MCF 10A (cell line): ENCODE measurements at regions not wholly inside any gene's neighbourhood (a gene's known extent, or its start where the extent isn't known, plus 50 kb on each side); places are given as distances from the start of the nearest gene placed in this dataset.

Experiments
- BruUV-seq: library from RNA; stranded (reverse); fragments of 400-500 nt; replicated peaks from 2 replicates; lab custom pipeline; 2021; lab: Mats Ljungman, UMichigan
- CTCF ChIA-PET: fragments of 300-600 bp; sonication (Branson Sonifier 250); formaldehyde crosslinking; extraction: SDS; loops from one replicate; lab custom pipeline; 2021; ENCODE audit warnings: antibody characterized with exemption, inconsistent platforms; lab: Yijun Ruan, JAX
- POLR2A ChIA-PET: fragments of 300-600, 350-650 bp; sonication (Branson Sonifier 250); formaldehyde crosslinking; extraction: SDS; loops from one replicate; lab custom pipeline; 2020; ENCODE audit warnings: antibody characterized with exemption, inconsistent platforms; lab: Yijun Ruan, JAX
- DNase-seq: peaks from one replicate; pipeline ENCODE4 v3.0.0-alpha.2; 2018; ENCODE audit not compliant: unreplicated experiment
- H3K27ac Mint-ChIP-seq: one replicate; pipeline ENCODE4 v1.8.0; 2022; ENCODE audit warnings: mild to moderate bottlenecking, low read depth, mixed read lengths; ENCODE audit not compliant: unreplicated experiment
- H3K27me3 Mint-ChIP-seq: one replicate; pipeline ENCODE4 v1.8.0; 2022; ENCODE audit warnings: mixed read lengths; ENCODE audit not compliant: insufficient read depth, unreplicated experiment
- H3K36me3 Mint-ChIP-seq: one replicate; pipeline ENCODE4 v1.8.0; 2022; ENCODE audit warnings: mild to moderate bottlenecking, moderate library complexity, mixed read lengths; ENCODE audit not compliant: insufficient read depth, unreplicated experiment
- H3K4me1 Mint-ChIP-seq: one replicate; pipeline ENCODE4 v1.8.0; 2022; ENCODE audit warnings: mixed read lengths; ENCODE audit not compliant: insufficient read depth, unreplicated experiment
- H3K4me3 Mint-ChIP-seq: one replicate; pipeline ENCODE4 v1.8.0; 2022; ENCODE audit warnings: mild to moderate bottlenecking, moderate library complexity, mixed read lengths; ENCODE audit not compliant: unreplicated experiment
- H3K9me3 Mint-ChIP-seq: one replicate; pipeline ENCODE4 v1.8.0; 2022; ENCODE audit warnings: mixed read lengths; ENCODE audit not compliant: unreplicated experiment
- CTCF ChIP-seq: fragments of 200-600 bp; IDR thresholded peaks from one replicate; pipeline ENCODE4 v1.8.0; 2022; ENCODE audit warnings: antibody characterized with exemption, mild to moderate bottlenecking; ENCODE audit not compliant: unreplicated experiment
- intact Hi-C: fragments of 100-400 bp; cut with micrococcal nuclease; formaldehyde crosslinking; loops from 2 replicates; pipeline ENCODE4 v1.14.1; 2022

DNA sequence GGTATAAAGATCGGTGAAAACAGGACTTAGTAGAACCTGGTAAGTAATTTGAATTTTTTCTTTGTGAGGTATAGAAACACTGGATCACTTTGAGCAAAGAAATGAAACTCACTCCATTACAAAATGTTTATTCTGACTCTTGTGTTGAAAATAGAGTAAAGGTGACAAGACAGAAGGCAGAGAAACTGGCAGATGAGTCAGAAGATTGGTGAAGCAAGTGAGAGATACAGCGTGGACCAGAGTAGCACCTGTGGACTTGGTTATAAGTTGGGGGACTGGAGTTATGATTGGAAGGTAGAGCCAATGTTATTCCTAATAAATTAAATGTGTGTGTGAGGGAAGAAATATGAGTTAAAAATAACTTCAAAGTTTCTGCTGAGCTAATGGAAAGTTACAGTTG is 620.9 kb downstream of the ZWINT start:
- Mint-ChIP-seq H3K4me1 (peaks cover 8% of the 10 kb centered on the region), H3K27me3 (peaks cover 42% of the 10 kb centered on the region), H3K36me3 (no peaks in the 10 kb centered on the region), H3K4me3 (no peak overlapping the region), H3K27ac (no peak overlapping the region), H3K9me3 (no peaks in the 10 kb centered on the region)
- no TSS peak for BruUV-seq
- ChIA-PET CTCF (interaction anchor here (0.6 to 1.5 kb wide), 7 partner anchors 11 to 1920 kb away, joined by 3 to 8 read pairs (median 3); no protein-coding TSS in a partner anchor), POLR2A (no interaction called here)
- TF ChIP-seq CTCF, result no peak
- intact Hi-C loops, result loop anchor here (5.0 to 10.0 kb wide), 2 partner anchors 73 to 295 kb away; no protein-coding TSS in a partner anchor
- DNase-seq, result peak; percentile 11

- no peak overlapping the region for H3K27ac Mint-ChIP-seq
- H3K4me1 Mint-ChIP-seq, result no peaks in the 10 kb centered on the region
- no peak for TF ChIP-seq CTCF
- no TSS peak for BruUV-seq
- H3K27me3 Mint-ChIP-seq, result peaks cover 43% of the 10 kb centered on the region
- POLR2A ChIA-PET, result no interaction called here
- no peaks in the 10 kb centered on the region for H3K36me3 Mint-ChIP-seq
- intact Hi-C loops, result no loop called here
- no peaks in the 10 kb centered on the region for H3K9me3 Mint-ChIP-seq
- H3K4me3 Mint-ChIP-seq, result no peak overlapping the region
- DNase-seq, result no peak
- CTCF ChIA-PET, result no interaction called here
Measured at GRCh38 chr10:55734112-55734511, 626.9 kb downstream of the ZWINT start.

GRCh38 chr10:55704950-55705349 is 656.1 kb downstream of the ZWINT start:
- Mint-ChIP-seq H3K36me3 (no peaks in the 10 kb centered on the region), H3K27me3 (peaks cover 51% of the 10 kb centered on the region), H3K4me3 (no peak overlapping the region), H3K9me3 (no peaks in the 10 kb centered on the region), H3K4me1 (no peaks in the 10 kb centered on the region), H3K27ac (no peak overlapping the region)
- intact Hi-C loops, result no loop called here
- no TSS peak for BruUV-seq
- DNase-seq, result no peak
- no peak for TF ChIP-seq CTCF
- CTCF ChIA-PET, result interaction anchor here (0.6 kb wide), 1 partner anchor 1140 kb away, joined by 4 read pairs; no protein-coding TSS in a partner anchor
- POLR2A ChIA-PET, result interaction anchor here (0.6 kb wide), 1 partner anchor 30 kb away, joined by 3 read pairs; no protein-coding TSS in a partner anchor

DNA sequence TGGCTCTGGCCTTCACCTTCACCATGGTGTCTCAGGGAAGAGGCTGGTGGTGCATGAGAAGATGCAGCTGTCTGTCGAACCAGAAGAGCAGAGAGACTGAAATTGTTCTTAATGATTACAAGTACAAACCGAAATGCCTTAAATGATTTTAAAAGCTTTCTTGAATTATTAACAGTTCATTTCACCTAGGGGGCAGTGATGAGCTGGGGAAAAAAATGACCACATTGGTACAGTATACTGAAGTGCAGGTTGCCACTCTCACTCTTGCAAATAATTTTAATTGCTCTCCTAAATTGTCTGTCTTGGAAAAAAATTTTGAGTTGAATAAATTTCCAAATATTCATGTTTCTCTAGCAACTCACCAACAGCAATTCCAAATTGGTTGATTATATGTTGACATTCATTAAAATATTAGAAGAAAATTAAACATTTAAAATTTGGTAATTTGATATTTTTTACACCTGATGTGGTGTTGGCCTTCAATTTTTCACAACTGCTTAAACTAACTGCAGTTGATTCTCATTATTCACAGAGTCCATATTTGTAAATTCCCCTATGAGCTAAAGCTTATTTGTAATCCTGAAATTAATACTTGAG is 692.6 kb downstream of the ZWINT start:
- H3K4me1 Mint-ChIP-seq, result no peaks in the 10 kb centered on the region
- POLR2A ChIA-PET, result no interaction called here

More for the DNA sequence above, 692.6 kb downstream of the ZWINT start:
- CTCF ChIA-PET, result interaction anchor here (0.6 to 1.3 kb wide), 3 partner anchors 319 to 1333 kb away, joined by 3 to 5 read pairs (median 4); no protein-coding TSS in a partner anchor
- Mint-ChIP-seq H3K9me3 (no peaks in the 10 kb centered on the region), H3K36me3 (no peaks in the 10 kb centered on the region), H3K4me3 (no peak overlapping the region), H3K27ac (no peak overlapping the region), H3K27me3 (peaks cover 40% of the 10 kb centered on the region)
- intact Hi-C loops, result loop anchor here (1.0 to 10.0 kb wide), 3 partner anchors 74 to 1156 kb away; no protein-coding TSS in a partner anchor
- no TSS peak for BruUV-seq
- TF ChIP-seq CTCF, result peak; percentile 43
- DNase-seq, result peak; percentile 40
